HL-60 (cell line): ENCODE measurements at regions not wholly inside any gene's neighbourhood (a gene's known extent, or its start where the extent isn't known, plus 50 kb on each side); places are given as distances from the start of the nearest gene placed in this dataset.

Experiments
- DNase-seq, 2 experiments: peaks; one replicate each; pipeline ENCODE4 v3.0.0-alpha.2; 2010 to 2020; ENCODE audit warnings: low read depth in 1 of 2, low spot score in 1 of 2
- H3K27ac ChIP-seq: fragments of 250-450 bp; sonication (Bioruptor Pico); replicated peaks from 2 replicates; pipeline ENCODE4 v1.5.1; 2020; ENCODE audit warnings: mild to moderate bottlenecking, moderate library complexity
- H3K27me3 ChIP-seq: fragments of 250-450 bp; sonication (Bioruptor Pico); 2 replicates; pipeline ENCODE4 v1.5.1; 2021; ENCODE audit warnings: mild to moderate bottlenecking, moderate library complexity; ENCODE audit not compliant: insufficient read depth, poor library complexity, severe bottlenecking
- H3K4me3 ChIP-seq: replicated peaks from 2 replicates; pipeline ENCODE4 v1.5.1; 2011; ENCODE audit warnings: mild to moderate bottlenecking, control low read depth, low read length; ENCODE audit not compliant: insufficient read depth
- GABPA ChIP-seq: IDR thresholded peaks from 2 replicates; pipeline ENCODE4 v1.6.1; 2012; ENCODE audit warnings: low read depth
- POLR2AphosphoS5 ChIP-seq: IDR thresholded peaks from 2 replicates; pipeline ENCODE4 v1.6.1; 2012; ENCODE audit warnings: low read depth
- SPI1 ChIP-seq: IDR thresholded peaks from 2 replicates; pipeline ENCODE4 v1.6.1; 2012; ENCODE audit warnings: low read depth, mild to moderate bottlenecking, borderline replicate concordance
- TF ChIP-seq, protein P1 (sequence below): IDR thresholded peaks from one replicate; pipeline ENCODE4 v1.5.1; 2011; ENCODE audit warnings: low read length, control low read depth, inconsistent platforms; ENCODE audit not compliant: insufficient read depth
- TF ChIP-seq, protein P2 (sequence below): IDR thresholded peaks from 2 replicates; pipeline ENCODE4 v1.6.1; 2012; ENCODE audit warnings: low read depth; ENCODE audit not compliant: insufficient replicate concordance

DNA sequence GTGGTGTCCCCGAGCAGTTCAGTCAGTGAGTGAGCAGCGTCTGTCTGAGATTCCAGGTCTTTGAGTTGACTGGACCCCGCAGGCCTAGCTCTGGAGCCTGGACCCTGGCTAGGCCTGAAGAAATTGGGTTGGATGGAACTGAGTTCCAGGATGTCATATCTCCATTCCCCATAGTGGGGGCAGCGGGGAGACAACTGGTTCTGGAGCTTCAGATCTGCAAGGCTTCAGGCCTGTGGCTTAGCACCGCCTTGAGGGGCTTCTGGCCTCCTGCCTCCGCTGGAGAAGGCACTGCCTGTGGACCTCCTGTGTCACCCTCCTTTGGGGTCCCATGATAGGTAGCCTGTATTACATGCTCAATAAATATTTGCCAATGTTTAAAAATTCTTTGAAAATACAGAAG, 288.4 kb upstream of the ID2 start:
- H3K27me3 ChIP-seq = no peaks in the 10 kb centered on the region
- H3K27ac ChIP-seq = no peak overlapping the region; the same call in 1 of the 2 replicates
- DNase-seq = no peak
- no peak for TF ChIP-seq GABPA
- TF ChIP-seq, protein P1, sequence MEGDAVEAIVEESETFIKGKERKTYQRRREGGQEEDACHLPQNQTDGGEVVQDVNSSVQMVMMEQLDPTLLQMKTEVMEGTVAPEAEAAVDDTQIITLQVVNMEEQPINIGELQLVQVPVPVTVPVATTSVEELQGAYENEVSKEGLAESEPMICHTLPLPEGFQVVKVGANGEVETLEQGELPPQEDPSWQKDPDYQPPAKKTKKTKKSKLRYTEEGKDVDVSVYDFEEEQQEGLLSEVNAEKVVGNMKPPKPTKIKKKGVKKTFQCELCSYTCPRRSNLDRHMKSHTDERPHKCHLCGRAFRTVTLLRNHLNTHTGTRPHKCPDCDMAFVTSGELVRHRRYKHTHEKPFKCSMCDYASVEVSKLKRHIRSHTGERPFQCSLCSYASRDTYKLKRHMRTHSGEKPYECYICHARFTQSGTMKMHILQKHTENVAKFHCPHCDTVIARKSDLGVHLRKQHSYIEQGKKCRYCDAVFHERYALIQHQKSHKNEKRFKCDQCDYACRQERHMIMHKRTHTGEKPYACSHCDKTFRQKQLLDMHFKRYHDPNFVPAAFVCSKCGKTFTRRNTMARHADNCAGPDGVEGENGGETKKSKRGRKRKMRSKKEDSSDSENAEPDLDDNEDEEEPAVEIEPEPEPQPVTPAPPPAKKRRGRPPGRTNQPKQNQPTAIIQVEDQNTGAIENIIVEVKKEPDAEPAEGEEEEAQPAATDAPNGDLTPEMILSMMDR = no peak
- TF ChIP-seq, protein P2, sequence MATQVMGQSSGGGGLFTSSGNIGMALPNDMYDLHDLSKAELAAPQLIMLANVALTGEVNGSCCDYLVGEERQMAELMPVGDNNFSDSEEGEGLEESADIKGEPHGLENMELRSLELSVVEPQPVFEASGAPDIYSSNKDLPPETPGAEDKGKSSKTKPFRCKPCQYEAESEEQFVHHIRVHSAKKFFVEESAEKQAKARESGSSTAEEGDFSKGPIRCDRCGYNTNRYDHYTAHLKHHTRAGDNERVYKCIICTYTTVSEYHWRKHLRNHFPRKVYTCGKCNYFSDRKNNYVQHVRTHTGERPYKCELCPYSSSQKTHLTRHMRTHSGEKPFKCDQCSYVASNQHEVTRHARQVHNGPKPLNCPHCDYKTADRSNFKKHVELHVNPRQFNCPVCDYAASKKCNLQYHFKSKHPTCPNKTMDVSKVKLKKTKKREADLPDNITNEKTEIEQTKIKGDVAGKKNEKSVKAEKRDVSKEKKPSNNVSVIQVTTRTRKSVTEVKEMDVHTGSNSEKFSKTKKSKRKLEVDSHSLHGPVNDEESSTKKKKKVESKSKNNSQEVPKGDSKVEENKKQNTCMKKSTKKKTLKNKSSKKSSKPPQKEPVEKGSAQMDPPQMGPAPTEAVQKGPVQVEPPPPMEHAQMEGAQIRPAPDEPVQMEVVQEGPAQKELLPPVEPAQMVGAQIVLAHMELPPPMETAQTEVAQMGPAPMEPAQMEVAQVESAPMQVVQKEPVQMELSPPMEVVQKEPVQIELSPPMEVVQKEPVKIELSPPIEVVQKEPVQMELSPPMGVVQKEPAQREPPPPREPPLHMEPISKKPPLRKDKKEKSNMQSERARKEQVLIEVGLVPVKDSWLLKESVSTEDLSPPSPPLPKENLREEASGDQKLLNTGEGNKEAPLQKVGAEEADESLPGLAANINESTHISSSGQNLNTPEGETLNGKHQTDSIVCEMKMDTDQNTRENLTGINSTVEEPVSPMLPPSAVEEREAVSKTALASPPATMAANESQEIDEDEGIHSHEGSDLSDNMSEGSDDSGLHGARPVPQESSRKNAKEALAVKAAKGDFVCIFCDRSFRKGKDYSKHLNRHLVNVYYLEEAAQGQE = no peak
- no peak for TF ChIP-seq SPI1
- no peak for TF ChIP-seq POLR2AphosphoS5
- H3K4me3 ChIP-seq = no peak overlapping the region

DNA sequence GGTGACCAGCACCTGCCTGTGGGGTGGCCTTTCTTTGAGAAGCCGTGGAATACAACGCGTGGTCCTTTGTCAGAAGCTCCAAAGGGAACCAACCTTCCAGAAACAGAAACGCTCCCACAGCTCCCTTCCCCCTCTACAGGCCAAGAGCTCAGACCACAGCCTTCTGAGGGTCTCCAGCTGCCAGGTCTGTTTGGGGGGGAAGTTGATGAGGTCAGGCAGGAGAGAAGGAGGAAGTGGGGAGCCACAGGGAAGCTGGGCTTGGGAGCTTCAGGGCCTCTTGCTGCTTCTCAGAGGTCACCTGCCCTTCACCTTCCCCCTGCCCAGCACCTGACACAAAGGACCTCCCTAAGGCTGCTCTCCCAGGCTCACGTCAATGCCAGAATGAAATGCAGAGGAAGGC, 287.7 kb upstream of the ID2 start:
- TF ChIP-seq POLR2AphosphoS5 = no peak
- peak; percentile 56; the same call in 1 of the 2 replicates for TF ChIP-seq SPI1
- no peak for TF ChIP-seq GABPA
- TF ChIP-seq, protein P2 = no peak
- DNase-seq = peak in 1 of 2 experiments; percentile 39
- H3K27me3 ChIP-seq = no peaks in the 10 kb centered on the region
- no peak overlapping the region for H3K4me3 ChIP-seq
- H3K27ac ChIP-seq = no peak overlapping the region; the same call in 1 of the 2 replicates

DNA sequence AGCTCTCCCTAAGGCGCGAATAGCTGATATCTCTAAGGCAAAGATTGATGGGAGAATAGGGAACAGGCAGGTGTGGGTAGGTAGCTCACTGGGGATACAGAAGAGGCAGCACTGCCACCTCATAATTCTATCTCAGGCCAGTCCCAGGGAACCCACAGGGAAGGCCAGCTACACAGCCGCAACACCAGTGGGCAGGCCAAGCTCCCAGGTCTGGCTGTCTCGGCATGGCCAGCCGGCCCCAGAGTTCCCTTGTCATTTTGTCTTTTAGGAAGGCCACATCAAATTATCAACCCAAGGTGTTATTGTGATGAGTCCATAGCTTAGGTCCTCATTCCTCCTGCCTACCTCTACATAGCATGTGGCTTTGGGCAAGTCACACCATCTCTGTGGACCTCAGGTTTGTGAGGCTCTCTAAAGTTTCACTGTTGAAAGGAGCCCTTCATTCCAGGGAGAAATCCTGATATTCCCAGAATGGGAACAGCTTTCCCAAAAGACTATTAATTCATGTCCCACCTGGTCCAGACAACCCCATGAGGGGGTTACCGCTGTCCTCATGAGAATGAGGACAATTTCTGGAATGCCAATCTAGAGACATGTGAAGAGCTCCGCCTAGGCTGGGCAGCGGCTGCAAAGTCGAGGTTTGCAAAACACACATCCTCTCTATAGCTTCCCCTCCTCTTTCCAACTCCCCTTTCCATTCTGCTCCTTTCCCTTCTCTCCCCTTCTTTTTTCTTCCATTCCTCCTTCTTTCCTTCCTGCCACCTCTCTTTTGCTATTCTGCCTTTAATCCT, 287.1 kb upstream of the ID2 start:
- no peak overlapping the region for H3K4me3 ChIP-seq
- no peak for DNase-seq
- no peak for TF ChIP-seq POLR2AphosphoS5
- TF ChIP-seq SPI1 = no peak
- no peak for TF ChIP-seq GABPA
- TF ChIP-seq, protein P1 = no peak
- TF ChIP-seq, protein P2 = no peak
- H3K27ac ChIP-seq = no peak overlapping the region
- H3K27me3 ChIP-seq = no peaks in the 10 kb centered on the region
